Gastroesophageal sphincter (tissue), 4 donors: ENCODE measurements at regions not wholly inside any gene's neighbourhood (a gene's known extent, or its start where the extent isn't known, plus 50 kb on each side); places are given as distances from the start of the nearest gene placed in this dataset.

Experiments used
- ATAC-seq: fragments of 150-250 bp; one replicate; pipeline ENCODE4 v1.9.1; 2016; ENCODE audit warnings: mild to moderate bottlenecking, moderate library complexity
- H3K27ac ChIP-seq, 4 donors: fragments of 200-600 bp; sonication (generic) in 3 of 4; 1 replicate in 3 of 4; 2 replicates in 1 of 4; pipeline ENCODE4 v1.5.1; 2016 to 2019
- H3K27me3 ChIP-seq: fragments of 200-600 bp; sonication (generic); one replicate; pipeline ENCODE4 v1.5.1; 2019
- H3K36me3 ChIP-seq, 2 donors: fragments of 200-600 bp; sonication (generic); one replicate each; pipeline ENCODE4 v1.5.1; 2019; ENCODE audit warnings: control low read depth in 1 of 2
- H3K4me1 ChIP-seq, 3 donors: fragments of 200-600 bp; sonication (generic); 1 replicate in 2 of 3; 2 replicates in 1 of 3; pipeline ENCODE4 v1.5.1; 2016 to 2019; ENCODE audit warnings: control low read depth in 2 of 3
- H3K4me3 ChIP-seq, 2 donors: fragments of 200-600 bp; sonication (generic); one replicate each; pipeline ENCODE4 v1.5.1; 2019; ENCODE audit warnings: mild to moderate bottlenecking in 1 of 2, moderate library complexity in 1 of 2
- H3K9me3 ChIP-seq, 3 donors: fragments of 200-600 bp; sonication (generic); one replicate each; pipeline ENCODE4 v1.5.1; 2017 to 2019; ENCODE audit warnings: control low read depth in 2 of 3
- EP300 ChIP-seq: sonication (generic); formaldehyde crosslinking; IDR thresholded peaks from one replicate; pipeline ENCODE4 v1.6.1; 2017; ENCODE audit warnings: antibody characterized with exemption, mild to moderate bottlenecking
- POLR2A ChIP-seq, 2 donors: fragments of 450-650 bp; IDR thresholded peaks; one replicate each; pipeline ENCODE4 v1.6.1; 2017; ENCODE audit warnings: antibody characterized with exemption in 2 of 2, mild to moderate bottlenecking in 2 of 2, moderate library complexity in 1 of 2
- POLR2AphosphoS5 ChIP-seq: sonication (generic); formaldehyde crosslinking; IDR thresholded peaks from one replicate; pipeline ENCODE4 v1.6.1; 2017; ENCODE audit warnings: antibody characterized with exemption
- WGBS, 2 donors: methylation state at CpG; one replicate each; pipeline ENCODE4 v1.1.5; 2018; ENCODE audit warnings: low coverage in 1 of 2; 5-methylcytosine and 5-hydroxymethylcytosine counted together
- TF ChIP-seq, protein P1 (sequence below), 4 experiments: fragments of 200-600 bp in 2 of 4; fragments of 450-650 bp in 2 of 4; sonication (generic) in 1 of 4; IDR thresholded peaks; one replicate each; pipeline ENCODE4 v1.5.1; 2017 to 2019; ENCODE audit warnings: antibody characterized with exemption in 4 of 4, mild to moderate bottlenecking in 2 of 4, moderate library complexity in 2 of 4

DNA sequence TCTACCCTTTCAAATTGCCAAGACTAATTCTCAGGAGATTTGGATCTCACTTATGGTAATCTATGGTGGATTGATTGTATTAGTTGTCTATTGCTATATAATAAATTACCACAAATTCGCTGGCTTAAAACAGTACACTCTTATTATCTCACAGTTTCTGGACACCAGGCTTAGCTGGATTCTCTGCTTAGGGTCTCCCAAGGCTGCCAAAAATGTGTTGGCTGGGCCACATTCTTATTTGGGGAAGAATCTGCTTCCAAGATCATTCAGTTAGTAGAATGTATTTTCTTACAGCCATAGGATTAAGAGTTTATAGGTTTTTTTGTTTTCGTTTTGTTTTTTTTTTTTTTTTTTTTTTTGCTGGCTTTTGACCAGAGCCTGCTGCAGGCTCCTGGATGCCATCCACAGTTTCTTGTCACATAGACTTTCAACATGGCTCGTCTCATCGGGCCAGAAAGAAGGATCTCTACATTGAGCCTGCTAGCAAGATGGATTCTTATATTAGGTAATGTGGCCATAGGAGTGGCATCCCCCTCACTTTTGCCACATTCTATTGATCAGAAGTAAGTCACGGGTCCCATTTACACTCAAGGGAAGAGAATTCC lies 415.3 kb downstream of the KIF2B start:
- H3K4me3 ChIP-seq: no peak overlapping the region
- H3K4me1 ChIP-seq: no peaks in the 10 kb centered on the region
- H3K9me3 ChIP-seq: no peaks in the 10 kb centered on the region
- TF ChIP-seq POLR2AphosphoS5 (no peak), POLR2A (IDR thresholded peaks at IDR 0.05) (no peak), EP300 (no peak)
- TF ChIP-seq, protein P1, sequence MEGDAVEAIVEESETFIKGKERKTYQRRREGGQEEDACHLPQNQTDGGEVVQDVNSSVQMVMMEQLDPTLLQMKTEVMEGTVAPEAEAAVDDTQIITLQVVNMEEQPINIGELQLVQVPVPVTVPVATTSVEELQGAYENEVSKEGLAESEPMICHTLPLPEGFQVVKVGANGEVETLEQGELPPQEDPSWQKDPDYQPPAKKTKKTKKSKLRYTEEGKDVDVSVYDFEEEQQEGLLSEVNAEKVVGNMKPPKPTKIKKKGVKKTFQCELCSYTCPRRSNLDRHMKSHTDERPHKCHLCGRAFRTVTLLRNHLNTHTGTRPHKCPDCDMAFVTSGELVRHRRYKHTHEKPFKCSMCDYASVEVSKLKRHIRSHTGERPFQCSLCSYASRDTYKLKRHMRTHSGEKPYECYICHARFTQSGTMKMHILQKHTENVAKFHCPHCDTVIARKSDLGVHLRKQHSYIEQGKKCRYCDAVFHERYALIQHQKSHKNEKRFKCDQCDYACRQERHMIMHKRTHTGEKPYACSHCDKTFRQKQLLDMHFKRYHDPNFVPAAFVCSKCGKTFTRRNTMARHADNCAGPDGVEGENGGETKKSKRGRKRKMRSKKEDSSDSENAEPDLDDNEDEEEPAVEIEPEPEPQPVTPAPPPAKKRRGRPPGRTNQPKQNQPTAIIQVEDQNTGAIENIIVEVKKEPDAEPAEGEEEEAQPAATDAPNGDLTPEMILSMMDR (IDR thresholded peaks at IDR 0.05): no peak
- WGBS, 2 donors: 55 to 73% methylated on average over 3 to 5 of the region's 5 CpGs
- no peaks in the 10 kb centered on the region for H3K36me3 ChIP-seq
- H3K27ac ChIP-seq: no peak overlapping the region
- H3K27me3 ChIP-seq: no peaks in the 10 kb centered on the region
- no peak for ATAC-seq

GRCh38 chr17:54239291-54239690 lies 416.6 kb downstream of the KIF2B start:
- TF ChIP-seq POLR2A (IDR thresholded peaks at IDR 0.05) (no peak), EP300 (no peak), POLR2AphosphoS5 (no peak)
- TF ChIP-seq, protein P1 (IDR thresholded peaks at IDR 0.05): no peak
- H3K4me1 ChIP-seq: no peaks in the 10 kb centered on the region
- H3K9me3 ChIP-seq: no peaks in the 10 kb centered on the region
- H3K27me3 ChIP-seq: no peaks in the 10 kb centered on the region
- H3K36me3 ChIP-seq: no peaks in the 10 kb centered on the region
- ATAC-seq: no peak
- H3K27ac ChIP-seq: no peak overlapping the region
- H3K4me3 ChIP-seq: no peak overlapping the region

- Histone ChIP-seq H3K9me3 (peaks cover 0 to 4% (median 0%) of the 10 kb centered on the region in 3 donors), H3K36me3 (no peaks in the 10 kb centered on the region), H3K4me1 (no peaks in the 10 kb centered on the region), H3K4me3 (no peak overlapping the region), H3K27ac (no peak overlapping the region), H3K27me3 (no peaks in the 10 kb centered on the region)
- TF ChIP-seq, protein P1 (IDR thresholded peaks at IDR 0.05): no peak
- TF ChIP-seq POLR2AphosphoS5: no peak
- no peak for TF ChIP-seq EP300
- no peak for TF ChIP-seq POLR2A (IDR thresholded peaks at IDR 0.05)
- 71 to 79% methylated on average over 3 of the region's 3 CpGs for WGBS, 2 donors
- ATAC-seq: no peak
Observed at GRCh38 chr17:54255696-54256095, 433.0 kb downstream of the KIF2B start.

DNA sequence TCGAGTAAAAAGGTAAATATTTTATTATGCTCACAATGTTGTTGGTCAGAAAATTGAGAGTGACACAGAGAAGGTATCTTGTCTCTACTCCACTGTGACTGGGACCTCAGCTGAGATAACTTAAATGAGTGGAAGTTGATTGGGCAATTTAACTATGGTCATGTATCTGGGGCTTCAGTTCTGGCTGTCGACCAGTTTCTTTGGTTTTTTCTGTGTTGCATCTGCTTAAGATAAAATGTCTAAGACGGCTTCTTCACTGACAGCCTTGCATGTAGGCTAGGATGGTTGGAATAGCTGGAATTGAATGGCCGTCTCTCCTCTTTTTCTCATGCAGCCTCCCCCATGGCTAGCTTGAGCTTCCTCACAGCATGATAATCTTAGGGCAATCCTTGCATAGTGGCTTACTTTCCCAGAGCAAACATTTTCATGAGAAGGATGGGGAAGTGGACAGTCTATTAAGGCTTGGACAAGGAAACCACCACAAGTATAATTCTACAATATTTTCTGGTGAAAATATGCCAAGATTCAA lies 433.7 kb downstream of the KIF2B start:
- TF ChIP-seq POLR2AphosphoS5 (no peak), POLR2A (IDR thresholded peaks at IDR 0.05) (no peak)
- no peak overlapping the region for H3K27ac ChIP-seq
- peaks cover 0 to 4% (median 0%) of the 10 kb centered on the region in 3 donors for H3K9me3 ChIP-seq
- ATAC-seq: no peak
- WGBS, 2 donors: 42 to 63% methylated on average over 4 of the region's 4 CpGs
- no peaks in the 10 kb centered on the region for H3K27me3 ChIP-seq
- H3K4me1 ChIP-seq: no peaks in the 10 kb centered on the region
- H3K36me3 ChIP-seq: no peaks in the 10 kb centered on the region
- no peak overlapping the region for H3K4me3 ChIP-seq

- H3K27ac ChIP-seq: no peak overlapping the region
- WGBS, 2 donors: 11 to 25% methylated on average over 2 of the region's 2 CpGs
- ATAC-seq: no peak
- no peaks in the 10 kb centered on the region for H3K4me1 ChIP-seq
- H3K27me3 ChIP-seq: no peaks in the 10 kb centered on the region
- no peak for TF ChIP-seq POLR2A (IDR thresholded peaks at IDR 0.05)
- no peak for TF ChIP-seq POLR2AphosphoS5
- TF ChIP-seq EP300: no peak
- TF ChIP-seq, protein P1 (IDR thresholded peaks at IDR 0.05): no peak
- H3K4me3 ChIP-seq: no peak overlapping the region
- peaks cover 0 to 4% (median 0%) of the 10 kb centered on the region in 3 donors for H3K9me3 ChIP-seq
- H3K36me3 ChIP-seq: no peaks in the 10 kb centered on the region
Observed at GRCh38 chr17:54257440-54257839, 434.7 kb downstream of the KIF2B start.
